HG02938 (cell line): ENCODE measurements at regions not wholly inside any gene's neighbourhood (a gene's known extent, or its start where the extent isn't known, plus 50 kb on each side); places are given as distances from the start of the nearest gene placed in this dataset.

ENCODE experiments used
- ATAC-seq: cut with Tn5 transposase; IDR thresholded peaks from one replicate; pipeline ENCODE4 v1.9.1; 2021; ENCODE audit warnings: mild to moderate bottlenecking, moderate library complexity; ENCODE audit not compliant: unreplicated experiment

- ATAC-seq: no peak
These were observed 371.7 kb downstream of the TNS1 start for GRCh38 chr2:217631115-217631514.

- no peak for ATAC-seq
These were observed 373.4 kb downstream of the TNS1 start for GRCh38 chr2:217629347-217629746.

GRCh38 chr2:217628061-217628460 lies 374.7 kb downstream of the TNS1 start:
- no peak for ATAC-seq

- ATAC-seq: no peak
These were observed 375.9 kb downstream of the TNS1 start for GRCh38 chr2:217626926-217627325.

GRCh38 chr2:217625557-217626169 lies 377.1 kb downstream of the TNS1 start:
- ATAC-seq: no peak

- no peak for ATAC-seq
These were observed 379.4 kb downstream of the TNS1 start for GRCh38 chr2:217623281-217623912.

- no peak for ATAC-seq
These were observed 380.4 kb downstream of the TNS1 start for GRCh38 chr2:217622205-217623060.

- no peak for ATAC-seq
These were observed 381.4 kb downstream of the TNS1 start for GRCh38 chr2:217621391-217621801.

GRCh38 chr2:217618744-217619143 lies 384.1 kb downstream of the TNS1 start:
- no peak for ATAC-seq

GRCh38 chr2:217617616-217618022 lies 385.2 kb downstream of the TNS1 start:
- no peak for ATAC-seq

GRCh38 chr2:217616936-217617335 lies 385.9 kb downstream of the TNS1 start:
- no peak for ATAC-seq

- no peak for ATAC-seq
These were observed 387.6 kb downstream of the TNS1 start for GRCh38 chr2:217615171-217615570.

- no peak for ATAC-seq
These were observed 388.3 kb downstream of the TNS1 start for GRCh38 chr2:217614498-217614897.

GRCh38 chr2:217614096-217614495 lies 388.7 kb downstream of the TNS1 start:
- ATAC-seq: no peak

GRCh38 chr2:217612920-217613319 lies 389.9 kb downstream of the TNS1 start:
- no peak for ATAC-seq

GRCh38 chr2:217612211-217612610 lies 390.6 kb downstream of the TNS1 start:
- no peak for ATAC-seq

GRCh38 chr2:217611626-217612127 lies 391.1 kb downstream of the TNS1 start:
- no peak for ATAC-seq

GRCh38 chr2:217611056-217611455 lies 391.7 kb downstream of the TNS1 start:
- no peak for ATAC-seq

GRCh38 chr2:217610401-217610814 lies 392.4 kb downstream of the TNS1 start:
- no peak for ATAC-seq

GRCh38 chr2:217609952-217610351 lies 392.8 kb downstream of the TNS1 start:
- no peak for ATAC-seq

GRCh38 chr2:217606296-217606695 lies 396.5 kb downstream of the TNS1 start:
- ATAC-seq: no peak
